Astrocyte (in vitro differentiated cells and primary cell): ENCODE measurements at regions not wholly inside any gene's neighbourhood (a gene's known extent, or its start where the extent isn't known, plus 50 kb on each side); places are given as distances from the start of the nearest gene placed in this dataset.

Source experiments
- CTCF ChIP-seq: IDR thresholded peaks from 2 replicates; pipeline ENCODE4 v1.5.1; 2011; ENCODE audit warnings: low read depth, mild to moderate bottlenecking, inconsistent platforms, low read length, moderate library complexity; ENCODE audit not compliant: insufficient read depth
- EZH2 ChIP-seq: IDR thresholded peaks from 2 replicates; pipeline ENCODE4 v1.6.1; 2012; ENCODE audit warnings: mild to moderate bottlenecking, low read length, inconsistent platforms; ENCODE audit not compliant: insufficient read depth

GRCh38 chr6:77019081-77019480 lies 444.2 kb downstream of the HTR1B start:
- no peak for TF ChIP-seq EZH2
- TF ChIP-seq CTCF, result no peak
